ENCODE measurements at regions not wholly inside any gene's neighbourhood (a gene's known extent, or its start where the extent isn't known, plus 50 kb on each side); places are given as distances from the start of the nearest gene placed in this dataset.

DNA sequence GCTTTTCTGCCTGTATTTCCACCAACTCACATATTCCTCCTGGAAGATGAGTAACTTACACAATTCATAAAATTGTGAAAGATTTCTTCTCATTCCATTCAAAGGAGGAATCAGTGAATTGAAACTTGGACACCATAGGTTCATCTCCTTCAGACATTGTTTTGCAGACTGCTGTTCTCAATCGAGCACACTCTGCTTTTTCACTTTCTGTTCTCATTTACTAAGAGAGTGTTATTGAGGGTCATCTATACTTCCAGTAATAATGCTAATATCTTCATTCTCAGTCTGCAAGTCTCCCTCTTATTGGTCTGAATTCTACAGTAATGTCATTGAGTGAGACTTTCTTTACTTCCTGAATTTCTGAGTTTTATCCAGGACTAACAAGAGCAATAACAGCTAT lies 67.5 kb upstream of the FUT9 start:
- Histone ChIP-seq H3K27me3 (ENCODE audit: control insufficient read depth, insufficient read depth, low read length) (no peaks in the 10 kb centered on the region), H3K36me3 (ENCODE audit: control insufficient read depth, insufficient read depth, low read length) (no peaks in the 10 kb centered on the region), H3K27ac (ENCODE audit: low read length) (no peak overlapping the region), H3K4me3 (ENCODE audit: low read depth in 2 of 2, low read length in 2 of 2) (no peak overlapping the region), H3K4me1 (ENCODE audit: control insufficient read depth, insufficient read depth, low read length) (no peaks in the 10 kb centered on the region), H3K9me3 (ENCODE audit: control insufficient read depth, insufficient read depth, low read depth, low read length) (no peaks in the 10 kb centered on the region; the same call in 1 of the 2 replicates)
- no TSS peak for BruUV-seq (replicated peaks)
- in situ Hi-C loops (cut with HindIII; ENCODE audit: low pct_unique_long_range_greater_than_20kb, low sequenced_read_pairs), result no loop called here
- intact Hi-C loops (cut with micrococcal nuclease; ENCODE audit: unreplicated experiment), result no loop called here
- TF ChIP-seq TCF7L2 (IDR thresholded peaks at IDR 0.05; ENCODE audit: low read depth, low read length) (no peak), SIN3A (IDR thresholded peaks at IDR 0.05; ENCODE audit: borderline replicate concordance, insufficient read depth, low read depth, low read length) (no peak), POLR2AphosphoS5 (IDR thresholded peaks at IDR 0.05; ENCODE audit: low read depth, low read length) (no peak)
- TF ChIP-seq, protein P1, sequence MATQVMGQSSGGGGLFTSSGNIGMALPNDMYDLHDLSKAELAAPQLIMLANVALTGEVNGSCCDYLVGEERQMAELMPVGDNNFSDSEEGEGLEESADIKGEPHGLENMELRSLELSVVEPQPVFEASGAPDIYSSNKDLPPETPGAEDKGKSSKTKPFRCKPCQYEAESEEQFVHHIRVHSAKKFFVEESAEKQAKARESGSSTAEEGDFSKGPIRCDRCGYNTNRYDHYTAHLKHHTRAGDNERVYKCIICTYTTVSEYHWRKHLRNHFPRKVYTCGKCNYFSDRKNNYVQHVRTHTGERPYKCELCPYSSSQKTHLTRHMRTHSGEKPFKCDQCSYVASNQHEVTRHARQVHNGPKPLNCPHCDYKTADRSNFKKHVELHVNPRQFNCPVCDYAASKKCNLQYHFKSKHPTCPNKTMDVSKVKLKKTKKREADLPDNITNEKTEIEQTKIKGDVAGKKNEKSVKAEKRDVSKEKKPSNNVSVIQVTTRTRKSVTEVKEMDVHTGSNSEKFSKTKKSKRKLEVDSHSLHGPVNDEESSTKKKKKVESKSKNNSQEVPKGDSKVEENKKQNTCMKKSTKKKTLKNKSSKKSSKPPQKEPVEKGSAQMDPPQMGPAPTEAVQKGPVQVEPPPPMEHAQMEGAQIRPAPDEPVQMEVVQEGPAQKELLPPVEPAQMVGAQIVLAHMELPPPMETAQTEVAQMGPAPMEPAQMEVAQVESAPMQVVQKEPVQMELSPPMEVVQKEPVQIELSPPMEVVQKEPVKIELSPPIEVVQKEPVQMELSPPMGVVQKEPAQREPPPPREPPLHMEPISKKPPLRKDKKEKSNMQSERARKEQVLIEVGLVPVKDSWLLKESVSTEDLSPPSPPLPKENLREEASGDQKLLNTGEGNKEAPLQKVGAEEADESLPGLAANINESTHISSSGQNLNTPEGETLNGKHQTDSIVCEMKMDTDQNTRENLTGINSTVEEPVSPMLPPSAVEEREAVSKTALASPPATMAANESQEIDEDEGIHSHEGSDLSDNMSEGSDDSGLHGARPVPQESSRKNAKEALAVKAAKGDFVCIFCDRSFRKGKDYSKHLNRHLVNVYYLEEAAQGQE (IDR thresholded peaks at IDR 0.05; ENCODE audit: insufficient read depth in 1 of 2, low read depth in 2 of 2, low read length in 1 of 2), result no peak
- TF ChIP-seq, protein P2, sequence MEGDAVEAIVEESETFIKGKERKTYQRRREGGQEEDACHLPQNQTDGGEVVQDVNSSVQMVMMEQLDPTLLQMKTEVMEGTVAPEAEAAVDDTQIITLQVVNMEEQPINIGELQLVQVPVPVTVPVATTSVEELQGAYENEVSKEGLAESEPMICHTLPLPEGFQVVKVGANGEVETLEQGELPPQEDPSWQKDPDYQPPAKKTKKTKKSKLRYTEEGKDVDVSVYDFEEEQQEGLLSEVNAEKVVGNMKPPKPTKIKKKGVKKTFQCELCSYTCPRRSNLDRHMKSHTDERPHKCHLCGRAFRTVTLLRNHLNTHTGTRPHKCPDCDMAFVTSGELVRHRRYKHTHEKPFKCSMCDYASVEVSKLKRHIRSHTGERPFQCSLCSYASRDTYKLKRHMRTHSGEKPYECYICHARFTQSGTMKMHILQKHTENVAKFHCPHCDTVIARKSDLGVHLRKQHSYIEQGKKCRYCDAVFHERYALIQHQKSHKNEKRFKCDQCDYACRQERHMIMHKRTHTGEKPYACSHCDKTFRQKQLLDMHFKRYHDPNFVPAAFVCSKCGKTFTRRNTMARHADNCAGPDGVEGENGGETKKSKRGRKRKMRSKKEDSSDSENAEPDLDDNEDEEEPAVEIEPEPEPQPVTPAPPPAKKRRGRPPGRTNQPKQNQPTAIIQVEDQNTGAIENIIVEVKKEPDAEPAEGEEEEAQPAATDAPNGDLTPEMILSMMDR (IDR thresholded peaks at IDR 0.05), result no peak
- CTCF ChIA-PET, result no interaction called here
- ATAC-seq (no peak), DNase-seq (ENCODE audit: low read depth, low spot score) (no peak)
- POLR2A ChIA-PET, result interaction anchor here (0.5 kb wide), 1 partner anchor 1358 kb away, joined by 5 read pairs; no protein-coding TSS in a partner anchor

DNA sequence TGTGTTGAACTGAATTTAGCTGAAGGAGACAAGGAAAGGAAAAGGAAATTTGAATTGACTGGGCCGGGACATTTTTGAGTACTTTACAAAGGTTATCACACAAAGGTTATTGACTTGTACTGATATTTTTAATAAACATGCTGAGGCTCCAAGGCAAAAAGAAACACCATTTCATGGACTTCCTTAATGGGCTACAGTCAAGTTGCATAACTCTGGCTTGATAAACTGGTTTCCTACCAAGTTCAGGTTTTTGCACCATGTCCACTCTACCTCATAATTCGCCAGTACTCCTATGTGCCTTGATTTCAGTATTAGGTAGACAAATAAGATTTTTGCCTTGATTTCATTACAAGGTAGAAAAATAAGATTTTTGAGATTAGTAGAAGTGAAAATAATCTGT lies 65.8 kb upstream of the FUT9 start:
- no peak overlapping the region for H3K27ac ChIP-seq (ENCODE audit: low read length)
- H3K36me3 ChIP-seq (ENCODE audit: control insufficient read depth, insufficient read depth, low read length), result no peaks in the 10 kb centered on the region
- no peaks in the 10 kb centered on the region for H3K4me1 ChIP-seq (ENCODE audit: control insufficient read depth, insufficient read depth, low read length)
- intact Hi-C loops (cut with micrococcal nuclease; ENCODE audit: unreplicated experiment), result no loop called here
- DNase-seq (ENCODE audit: low read depth, low spot score) (no peak), ATAC-seq (no peak)
- H3K4me3 ChIP-seq (ENCODE audit: low read depth in 2 of 2, low read length in 2 of 2), result no peak overlapping the region
- TF ChIP-seq POLR2AphosphoS5 (IDR thresholded peaks at IDR 0.05; ENCODE audit: low read depth, low read length), result no peak
- TF ChIP-seq, protein P2 (IDR thresholded peaks at IDR 0.05), result no peak
- TF ChIP-seq TCF7L2 (IDR thresholded peaks at IDR 0.05; ENCODE audit: low read depth, low read length), result no peak
- TF ChIP-seq, protein P1 (IDR thresholded peaks at IDR 0.05; ENCODE audit: insufficient read depth in 1 of 2, low read depth in 2 of 2, low read length in 1 of 2), result no peak
- TF ChIP-seq SIN3A (IDR thresholded peaks at IDR 0.05; ENCODE audit: borderline replicate concordance, insufficient read depth, low read depth, low read length), result no peak
- BruUV-seq (replicated peaks), result no TSS peak
- in situ Hi-C loops (cut with HindIII; ENCODE audit: low pct_unique_long_range_greater_than_20kb, low sequenced_read_pairs), result no loop called here
- ChIA-PET POLR2A (no interaction called here), CTCF (no interaction called here)
- H3K9me3 ChIP-seq (ENCODE audit: control insufficient read depth, insufficient read depth, low read depth, low read length), result no peaks in the 10 kb centered on the region; the same call in 1 of the 2 replicates
- no peaks in the 10 kb centered on the region for H3K27me3 ChIP-seq (ENCODE audit: control insufficient read depth, insufficient read depth, low read length)

Measured in Panc1 (cell line).